ENCODE measurements at regions not wholly inside any gene's neighbourhood (a gene's known extent, or its start where the extent isn't known, plus 50 kb on each side); places are given as distances from the start of the nearest gene placed in this dataset.
"Not testable (repeated sequence)": the region's sequence is repeated elsewhere in the genome, so short reads cannot be mapped to it uniquely, and the experiment has no call there.

GRCh38 chr18:14964406-14964805, 216.4 kb downstream of the ANKRD30B start:
- Histone ChIP-seq H3K4me3 (ENCODE audit: low read length, poor library complexity, severe bottlenecking) (no peak overlapping the region), H3F3A (ENCODE audit: low read depth) (no peaks in the 10 kb centered on the region), H2AFZ (ENCODE audit: low read length) (no peak overlapping the region), H3K9ac (ENCODE audit: low read depth, low read length, poor library complexity, severe bottlenecking) (no peak overlapping the region), H3K9me3 (ENCODE audit: insufficient read depth, low read depth, low read length) (peaks cover 4% of the 10 kb centered on the region; the same call in 1 of the 2 replicates), H3K27me3 (ENCODE audit: insufficient read depth, low read length, poor library complexity, severe bottlenecking) (no peaks in the 10 kb centered on the region), H3K4me2 (ENCODE audit: low read depth, low read length, poor library complexity, severe bottlenecking) (no peak overlapping the region), H4K20me1 (ENCODE audit: insufficient read depth, low read length, poor library complexity, severe bottlenecking) (no peaks in the 10 kb centered on the region), H3K4me1 (ENCODE audit: insufficient read depth, low read length, poor library complexity, severe bottlenecking) (no peaks in the 10 kb centered on the region), H3K36me3 (ENCODE audit: insufficient read depth, low read length) (no peaks in the 10 kb centered on the region), H3K79me2 (ENCODE audit: insufficient read depth, low read length) (no peaks in the 10 kb centered on the region), H3K9me2 (replicated peaks; ENCODE audit: low read depth, low read length) (no peaks in the 10 kb centered on the region)
- TF ChIP-seq, protein P1, sequence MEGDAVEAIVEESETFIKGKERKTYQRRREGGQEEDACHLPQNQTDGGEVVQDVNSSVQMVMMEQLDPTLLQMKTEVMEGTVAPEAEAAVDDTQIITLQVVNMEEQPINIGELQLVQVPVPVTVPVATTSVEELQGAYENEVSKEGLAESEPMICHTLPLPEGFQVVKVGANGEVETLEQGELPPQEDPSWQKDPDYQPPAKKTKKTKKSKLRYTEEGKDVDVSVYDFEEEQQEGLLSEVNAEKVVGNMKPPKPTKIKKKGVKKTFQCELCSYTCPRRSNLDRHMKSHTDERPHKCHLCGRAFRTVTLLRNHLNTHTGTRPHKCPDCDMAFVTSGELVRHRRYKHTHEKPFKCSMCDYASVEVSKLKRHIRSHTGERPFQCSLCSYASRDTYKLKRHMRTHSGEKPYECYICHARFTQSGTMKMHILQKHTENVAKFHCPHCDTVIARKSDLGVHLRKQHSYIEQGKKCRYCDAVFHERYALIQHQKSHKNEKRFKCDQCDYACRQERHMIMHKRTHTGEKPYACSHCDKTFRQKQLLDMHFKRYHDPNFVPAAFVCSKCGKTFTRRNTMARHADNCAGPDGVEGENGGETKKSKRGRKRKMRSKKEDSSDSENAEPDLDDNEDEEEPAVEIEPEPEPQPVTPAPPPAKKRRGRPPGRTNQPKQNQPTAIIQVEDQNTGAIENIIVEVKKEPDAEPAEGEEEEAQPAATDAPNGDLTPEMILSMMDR (conservative IDR thresholded peaks at IDR 0.05; ENCODE audit: low read length) = no peak
- no peak for TF ChIP-seq EZH2phosphoT487 (IDR thresholded peaks at IDR 0.05; ENCODE audit: borderline replicate concordance)

GRCh38 chr18:14964976-14965375, 217.0 kb downstream of the ANKRD30B start:
- H3K36me3 ChIP-seq (ENCODE audit: insufficient read depth, low read length); H3K79me2 ChIP-seq (ENCODE audit: insufficient read depth, low read length); H3F3A ChIP-seq (ENCODE audit: low read depth); H3K27me3 ChIP-seq (ENCODE audit: insufficient read depth, low read length, poor library complexity, severe bottlenecking); H3K9me2 ChIP-seq (replicated peaks; ENCODE audit: low read depth, low read length); H3K4me3 ChIP-seq (ENCODE audit: low read length, poor library complexity, severe bottlenecking); H3K9ac ChIP-seq (ENCODE audit: low read depth, low read length, poor library complexity, severe bottlenecking); H4K20me1 ChIP-seq (ENCODE audit: insufficient read depth, low read length, poor library complexity, severe bottlenecking); H2AFZ ChIP-seq (ENCODE audit: low read length); H3K9me3 ChIP-seq (ENCODE audit: insufficient read depth, low read depth, low read length); H3K4me1 ChIP-seq (ENCODE audit: insufficient read depth, low read length, poor library complexity, severe bottlenecking); H3K4me2 ChIP-seq (ENCODE audit: low read depth, low read length, poor library complexity, severe bottlenecking): not testable (repeated sequence)

DNA sequence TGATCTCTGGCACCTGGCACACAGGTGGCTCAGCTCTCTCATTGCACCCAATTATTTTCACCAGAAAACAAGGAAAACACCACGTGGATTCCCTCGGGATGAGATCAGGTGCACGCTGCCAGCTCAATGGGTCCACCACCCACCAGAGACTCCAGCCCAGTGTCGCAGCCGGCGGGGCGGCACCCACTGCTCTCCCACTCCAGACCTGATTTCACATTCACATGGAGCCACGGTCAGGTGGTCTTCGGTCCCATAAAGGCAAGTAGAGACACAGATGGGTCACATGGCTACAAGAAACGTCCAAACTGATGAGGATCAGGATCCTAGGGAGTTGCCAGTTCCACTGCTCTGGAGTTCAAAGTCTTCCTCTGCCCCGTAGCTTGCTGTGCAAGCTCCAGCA, 217.6 kb downstream of the ANKRD30B start:
- no peak overlapping the region for H3K4me3 ChIP-seq (ENCODE audit: low read length, poor library complexity, severe bottlenecking)
- no peaks in the 10 kb centered on the region for H3K79me2 ChIP-seq (ENCODE audit: insufficient read depth, low read length)
- H3K9ac ChIP-seq (ENCODE audit: low read depth, low read length, poor library complexity, severe bottlenecking) = no peak overlapping the region
- no peak overlapping the region for H3K4me2 ChIP-seq (ENCODE audit: low read depth, low read length, poor library complexity, severe bottlenecking)
- no peaks in the 10 kb centered on the region for H3K4me1 ChIP-seq (ENCODE audit: insufficient read depth, low read length, poor library complexity, severe bottlenecking)
- no peaks in the 10 kb centered on the region for H3F3A ChIP-seq (ENCODE audit: low read depth)
- peaks cover 4% of the 10 kb centered on the region; the same call in 1 of the 2 replicates for H3K9me3 ChIP-seq (ENCODE audit: insufficient read depth, low read depth, low read length)
- no peak overlapping the region for H2AFZ ChIP-seq (ENCODE audit: low read length)
- TF ChIP-seq, protein P1 (conservative IDR thresholded peaks at IDR 0.05; ENCODE audit: low read length) = no peak
- TF ChIP-seq EZH2phosphoT487 (IDR thresholded peaks at IDR 0.05; ENCODE audit: borderline replicate concordance) = no peak
- H3K9me2 ChIP-seq (replicated peaks; ENCODE audit: low read depth, low read length) = no peaks in the 10 kb centered on the region
- H3K27me3 ChIP-seq (ENCODE audit: insufficient read depth, low read length, poor library complexity, severe bottlenecking) = no peaks in the 10 kb centered on the region
- no peaks in the 10 kb centered on the region for H3K36me3 ChIP-seq (ENCODE audit: insufficient read depth, low read length)
- H4K20me1 ChIP-seq (ENCODE audit: insufficient read depth, low read length, poor library complexity, severe bottlenecking) = no peaks in the 10 kb centered on the region

DNA sequence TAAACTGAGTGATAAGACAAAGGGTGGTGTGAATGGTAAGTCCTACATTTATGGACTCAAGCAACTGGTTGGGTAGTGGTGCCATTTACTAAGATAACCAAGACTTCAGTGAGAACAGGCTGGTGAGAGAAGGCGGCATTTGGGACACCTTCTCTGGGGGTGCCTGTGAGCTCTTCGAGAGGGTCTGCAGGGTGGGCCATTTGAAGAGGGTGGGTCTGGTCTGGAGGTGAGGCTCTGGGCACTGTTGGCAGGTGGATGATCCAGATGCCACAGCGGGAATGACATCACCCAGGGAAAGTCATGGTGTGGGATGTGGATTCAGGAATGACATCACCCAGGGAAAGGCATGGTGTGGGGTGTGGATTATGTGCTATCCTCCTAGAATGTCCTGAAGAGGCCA, 219.3 kb downstream of the ANKRD30B start:
- not testable (repeated sequence) for H3K36me3 ChIP-seq (ENCODE audit: insufficient read depth, low read length); H3K4me3 ChIP-seq (ENCODE audit: low read length, poor library complexity, severe bottlenecking); H3K9me3 ChIP-seq (ENCODE audit: insufficient read depth, low read depth, low read length); H3F3A ChIP-seq (ENCODE audit: low read depth); H3K9ac ChIP-seq (ENCODE audit: low read depth, low read length, poor library complexity, severe bottlenecking); H4K20me1 ChIP-seq (ENCODE audit: insufficient read depth, low read length, poor library complexity, severe bottlenecking); H3K9me2 ChIP-seq (replicated peaks; ENCODE audit: low read depth, low read length); H3K4me1 ChIP-seq (ENCODE audit: insufficient read depth, low read length, poor library complexity, severe bottlenecking); H3K79me2 ChIP-seq (ENCODE audit: insufficient read depth, low read length); H3K27me3 ChIP-seq (ENCODE audit: insufficient read depth, low read length, poor library complexity, severe bottlenecking); H2AFZ ChIP-seq (ENCODE audit: low read length); H3K4me2 ChIP-seq (ENCODE audit: low read depth, low read length, poor library complexity, severe bottlenecking)

Measured in Loucy (cell line).